Fibroblast of villous mesenchyme (primary cell): ENCODE measurements at regions not wholly inside any gene's neighbourhood (a gene's known extent, or its start where the extent isn't known, plus 50 kb on each side); places are given as distances from the start of the nearest gene placed in this dataset.

Source experiments
- DNase-seq: peaks from one replicate; pipeline ENCODE4 v3.0.0-alpha.2; 2010; ENCODE audit warnings: low read depth
- H3K4me3 ChIP-seq: 2 replicates; pipeline ENCODE4 v1.5.1; 2011; ENCODE audit warnings: low read depth, mild to moderate bottlenecking, low read length
- CTCF ChIP-seq: IDR thresholded peaks from 2 replicates; pipeline ENCODE4 v1.5.1; 2012; ENCODE audit warnings: low read depth, mild to moderate bottlenecking, low read length; ENCODE audit not compliant: insufficient read depth

- no peak overlapping the region for H3K4me3 ChIP-seq
- no peak for TF ChIP-seq CTCF
- DNase-seq: no peak
Observed at GRCh38 chr22:25482091-25482760, 82.2 kb upstream of the GRK3 start.

- no peak for TF ChIP-seq CTCF
- DNase-seq: no peak
- no peak overlapping the region for H3K4me3 ChIP-seq
Observed at GRCh38 chr22:25482868-25483639, 81.4 kb upstream of the GRK3 start.

- no peak for TF ChIP-seq CTCF
- H3K4me3 ChIP-seq: no peak overlapping the region
- DNase-seq: no peak
Observed at GRCh38 chr22:25483931-25484330, 80.5 kb upstream of the GRK3 start.

- no peak for DNase-seq
- TF ChIP-seq CTCF: no peak
- no peak overlapping the region for H3K4me3 ChIP-seq
Observed at GRCh38 chr22:25484521-25485315, 79.8 kb upstream of the GRK3 start.

- no peak for TF ChIP-seq CTCF
- H3K4me3 ChIP-seq: no peak overlapping the region
- DNase-seq: no peak
Observed at GRCh38 chr22:25485626-25486545, 78.6 kb upstream of the GRK3 start.

GRCh38 chr22:25487508-25487907, 77.0 kb upstream of the GRK3 start:
- no peak overlapping the region for H3K4me3 ChIP-seq
- no peak for TF ChIP-seq CTCF
- no peak for DNase-seq
